GM12878 (cell line): ENCODE measurements at regions not wholly inside any gene's neighbourhood (a gene's known extent, or its start where the extent isn't known, plus 50 kb on each side); places are given as distances from the start of the nearest gene placed in this dataset.
"Not testable (repeated sequence)": the region's sequence is repeated elsewhere in the genome, so short reads cannot be mapped to it uniquely, and the experiment has no call there.

ENCODE experiments used
- ATF7 ChIP-seq: fragments of 450-650 bp; IDR thresholded peaks from 2 replicates; pipeline ENCODE4 v1.6.1; 2016; ENCODE audit warnings: low read depth, mild to moderate bottlenecking
- CTCF ChIP-seq, 3 experiments: IDR thresholded peaks in 2 of 3; conservative IDR thresholded peaks in 1 of 3; 2 replicates each; pipeline ENCODE4 v1.5.1; 2011; ENCODE audit warnings: low read depth in 3 of 3, low read length in 3 of 3, mild to moderate bottlenecking in 3 of 3, control low read depth in 2 of 3, moderate library complexity in 2 of 3, inconsistent platforms in 1 of 3, mixed read lengths in 1 of 3; ENCODE audit not compliant: control insufficient read depth in 2 of 3, insufficient read depth in 1 of 3; ENCODE audit errors: extremely low read depth in 1 of 3
- ELK1 ChIP-seq: IDR thresholded peaks from 2 replicates; pipeline ENCODE4 v1.6.1; 2012; ENCODE audit warnings: low read depth, low read length, improper control_type of control experiment
- EZH2 ChIP-seq: IDR thresholded peaks from 2 replicates; pipeline ENCODE4 v1.6.1; 2012; ENCODE audit warnings: low read depth, mild to moderate bottlenecking, control low read depth, inconsistent platforms, low read length, borderline replicate concordance; ENCODE audit not compliant: control insufficient read depth
- FOXM1 ChIP-seq: IDR thresholded peaks from 2 replicates; pipeline ENCODE4 v1.6.1; 2012; ENCODE audit warnings: low read depth, mild to moderate bottlenecking, inconsistent platforms, low read length, moderate library complexity
- HCFC1 ChIP-seq: fragments of 150-350 bp; IDR thresholded peaks from 2 replicates; pipeline ENCODE4 v1.6.1; 2014; ENCODE audit warnings: low read length
- KLF5 ChIP-seq: fragments of 450-650 bp; IDR thresholded peaks from 2 replicates; pipeline ENCODE4 v1.6.1; 2014; ENCODE audit warnings: mild to moderate bottlenecking; ENCODE audit not compliant: partially characterized antibody
- LARP7 ChIP-seq: fragments of 450-650 bp; IDR thresholded peaks from 2 replicates; pipeline ENCODE4 v1.6.1; 2017; ENCODE audit warnings: mild to moderate bottlenecking
- POLR2A ChIP-seq: IDR thresholded peaks from 2 replicates; pipeline ENCODE4 v1.6.1; 2011; ENCODE audit warnings: low read depth, mild to moderate bottlenecking, low read length
- POLR2AphosphoS5 ChIP-seq: IDR thresholded peaks from 2 replicates; pipeline ENCODE4 v1.6.1; 2011; ENCODE audit warnings: mild to moderate bottlenecking, low read length, inconsistent platforms
- TCF12 ChIP-seq: IDR thresholded peaks from 2 replicates; pipeline ENCODE4 v1.6.1; 2011; ENCODE audit warnings: low read depth, mild to moderate bottlenecking, low read length
- TF ChIP-seq, protein P1 (sequence below): fragments of 150-350 bp; IDR thresholded peaks from 2 replicates; pipeline ENCODE4 v1.6.1; 2016; ENCODE audit warnings: low read depth, low read length
- TF ChIP-seq, protein P2 (sequence below): fragments of 450-650 bp; IDR thresholded peaks from 2 replicates; pipeline ENCODE4 v1.6.1; 2017; ENCODE audit warnings: antibody characterized with exemption, mild to moderate bottlenecking, moderate library complexity

DNA sequence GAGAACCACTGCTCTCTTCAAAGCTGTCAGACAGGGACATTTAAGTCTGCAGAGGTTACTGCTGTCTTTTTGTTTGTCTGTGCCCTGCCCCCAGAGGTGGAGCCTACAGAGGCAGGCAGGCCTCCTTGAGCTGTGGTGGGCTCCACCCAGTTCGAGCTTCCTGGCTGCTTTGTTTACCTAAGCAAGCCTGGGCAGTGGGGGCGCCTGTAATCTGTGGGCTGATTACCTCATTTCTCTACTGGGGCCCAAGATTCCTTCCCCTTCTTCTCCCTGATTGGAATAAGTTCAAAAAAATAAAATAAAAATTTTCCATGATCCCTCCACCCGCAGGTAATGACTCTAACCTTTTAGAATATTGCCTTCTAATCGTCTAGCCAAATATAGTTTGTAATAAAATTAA lies 449.3 kb upstream of the DYNLRB2 start:
- not testable (repeated sequence) for TF ChIP-seq LARP7; EZH2; POLR2A; CTCF (IDR thresholded peaks at IDR 0.05 in 2 of 3, conservative IDR thresholded peaks at IDR 0.05 in 1 of 3; ENCODE audit: control insufficient read depth in 2 of 3, extremely low read depth in 1 of 3, insufficient read depth in 1 of 3, low read depth in 3 of 3, low read length in 3 of 3); ELK1; KLF5; HCFC1; POLR2AphosphoS5; FOXM1; ATF7; TCF12
- TF ChIP-seq, protein P1, sequence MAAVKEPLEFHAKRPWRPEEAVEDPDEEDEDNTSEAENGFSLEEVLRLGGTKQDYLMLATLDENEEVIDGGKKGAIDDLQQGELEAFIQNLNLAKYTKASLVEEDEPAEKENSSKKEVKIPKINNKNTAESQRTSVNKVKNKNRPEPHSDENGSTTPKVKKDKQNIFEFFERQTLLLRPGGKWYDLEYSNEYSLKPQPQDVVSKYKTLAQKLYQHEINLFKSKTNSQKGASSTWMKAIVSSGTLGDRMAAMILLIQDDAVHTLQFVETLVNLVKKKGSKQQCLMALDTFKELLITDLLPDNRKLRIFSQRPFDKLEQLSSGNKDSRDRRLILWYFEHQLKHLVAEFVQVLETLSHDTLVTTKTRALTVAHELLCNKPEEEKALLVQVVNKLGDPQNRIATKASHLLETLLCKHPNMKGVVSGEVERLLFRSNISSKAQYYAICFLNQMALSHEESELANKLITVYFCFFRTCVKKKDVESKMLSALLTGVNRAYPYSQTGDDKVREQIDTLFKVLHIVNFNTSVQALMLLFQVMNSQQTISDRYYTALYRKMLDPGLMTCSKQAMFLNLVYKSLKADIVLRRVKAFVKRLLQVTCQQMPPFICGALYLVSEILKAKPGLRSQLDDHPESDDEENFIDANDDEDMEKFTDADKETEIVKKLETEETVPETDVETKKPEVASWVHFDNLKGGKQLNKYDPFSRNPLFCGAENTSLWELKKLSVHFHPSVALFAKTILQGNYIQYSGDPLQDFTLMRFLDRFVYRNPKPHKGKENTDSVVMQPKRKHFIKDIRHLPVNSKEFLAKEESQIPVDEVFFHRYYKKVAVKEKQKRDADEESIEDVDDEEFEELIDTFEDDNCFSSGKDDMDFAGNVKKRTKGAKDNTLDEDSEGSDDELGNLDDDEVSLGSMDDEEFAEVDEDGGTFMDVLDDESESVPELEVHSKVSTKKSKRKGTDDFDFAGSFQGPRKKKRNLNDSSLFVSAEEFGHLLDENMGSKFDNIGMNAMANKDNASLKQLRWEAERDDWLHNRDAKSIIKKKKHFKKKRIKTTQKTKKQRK: not testable (repeated sequence)
- TF ChIP-seq, protein P2, sequence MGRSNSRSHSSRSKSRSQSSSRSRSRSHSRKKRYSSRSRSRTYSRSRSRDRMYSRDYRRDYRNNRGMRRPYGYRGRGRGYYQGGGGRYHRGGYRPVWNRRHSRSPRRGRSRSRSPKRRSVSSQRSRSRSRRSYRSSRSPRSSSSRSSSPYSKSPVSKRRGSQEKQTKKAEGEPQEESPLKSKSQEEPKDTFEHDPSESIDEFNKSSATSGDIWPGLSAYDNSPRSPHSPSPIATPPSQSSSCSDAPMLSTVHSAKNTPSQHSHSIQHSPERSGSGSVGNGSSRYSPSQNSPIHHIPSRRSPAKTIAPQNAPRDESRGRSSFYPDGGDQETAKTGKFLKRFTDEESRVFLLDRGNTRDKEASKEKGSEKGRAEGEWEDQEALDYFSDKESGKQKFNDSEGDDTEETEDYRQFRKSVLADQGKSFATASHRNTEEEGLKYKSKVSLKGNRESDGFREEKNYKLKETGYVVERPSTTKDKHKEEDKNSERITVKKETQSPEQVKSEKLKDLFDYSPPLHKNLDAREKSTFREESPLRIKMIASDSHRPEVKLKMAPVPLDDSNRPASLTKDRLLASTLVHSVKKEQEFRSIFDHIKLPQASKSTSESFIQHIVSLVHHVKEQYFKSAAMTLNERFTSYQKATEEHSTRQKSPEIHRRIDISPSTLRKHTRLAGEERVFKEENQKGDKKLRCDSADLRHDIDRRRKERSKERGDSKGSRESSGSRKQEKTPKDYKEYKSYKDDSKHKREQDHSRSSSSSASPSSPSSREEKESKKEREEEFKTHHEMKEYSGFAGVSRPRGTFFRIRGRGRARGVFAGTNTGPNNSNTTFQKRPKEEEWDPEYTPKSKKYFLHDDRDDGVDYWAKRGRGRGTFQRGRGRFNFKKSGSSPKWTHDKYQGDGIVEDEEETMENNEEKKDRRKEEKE: not testable (repeated sequence)
